GM12878 (cell line): ENCODE measurements at regions not wholly inside any gene's neighbourhood (a gene's known extent, or its start where the extent isn't known, plus 50 kb on each side); places are given as distances from the start of the nearest gene placed in this dataset.

Source experiments
- ATAC-seq: fragments of 200-7000 bp; cut with Tn5 transposase; 3 replicates; pipeline ENCODE4 v1.9.1; 2020; ENCODE audit warnings: mild to moderate bottlenecking, moderate library complexity
- BruUV-seq: library from RNA; stranded (reverse); fragments of 400-500 nt; replicated peaks from 2 replicates; lab custom pipeline; 2021; lab: Mats Ljungman, UMichigan
- CTCF ChIA-PET: fragments of 300-600 bp; sonication (Branson Sonifier 250); formaldehyde crosslinking; extraction: SDS; loops from one replicate; lab custom pipeline; 2021; ENCODE audit warnings: inconsistent platforms; lab: Yijun Ruan, JAX
- POLR2A ChIA-PET: fragments of 350-600 bp; formaldehyde crosslinking; extraction: SDS; loops from one replicate; lab custom pipeline; 2021; ENCODE audit warnings: inconsistent platforms; lab: Charles Lee
- RAD21 ChIA-PET: fragments of 300-600 bp; sonication (Branson Sonifier 250); formaldehyde crosslinking; loops from one replicate; lab custom pipeline; 2023; ENCODE audit warnings: antibody characterized with exemption; ENCODE audit not compliant: unreplicated experiment; lab: Charles Lee
- SMC1A ChIA-PET: fragments of 300-600 bp; sonication (Branson Sonifier 250); formaldehyde crosslinking; loops from one replicate; lab custom pipeline; 2023; ENCODE audit not compliant: unreplicated experiment, uncharacterized antibody; lab: Charles Lee
- DNase-seq: peaks from one replicate; pipeline ENCODE4 v3.0.0-alpha.2; 2011; ENCODE audit warnings: low read depth, low spot score
- FAIRE-seq: peaks from 3 replicates; lab custom pipeline; 2011; peaks lifted over from hg19 to GRCh38; lab: Jason Lieb, UNC
- H2AFZ ChIP-seq: 2 replicates; pipeline ENCODE4 v1.6.0; 2011; ENCODE audit warnings: low read depth, low read length, control low read depth; ENCODE audit not compliant: control insufficient read depth
- H3K27ac ChIP-seq: 2 replicates; pipeline ENCODE4 v1.5.1; 2011; ENCODE audit warnings: control low read depth; ENCODE audit not compliant: control insufficient read depth, insufficient read depth
- H3K27me3 ChIP-seq, 2 experiments: replicated peaks in 1 of 2; 2 replicates each; pipeline versions ENCODE4 v1.6.0 to v1.6.1; 2011; ENCODE audit warnings: low read length in 1 of 2; ENCODE audit not compliant: control insufficient read depth in 2 of 2, insufficient read depth in 2 of 2
- H3K36me3 ChIP-seq, 2 experiments: 2 replicates each; pipeline ENCODE4 v1.5.1; 2011; ENCODE audit warnings: low read length in 1 of 2; ENCODE audit not compliant: control insufficient read depth in 2 of 2, insufficient read depth in 2 of 2
- H3K4me1 ChIP-seq: 2 replicates; pipeline ENCODE4 v1.6.1; 2011; ENCODE audit warnings: mild to moderate bottlenecking, low read length, moderate library complexity, mixed read lengths; ENCODE audit not compliant: control insufficient read depth, insufficient read depth
- H3K4me2 ChIP-seq: 2 replicates; pipeline ENCODE4 v1.6.0; 2011; ENCODE audit warnings: control low read depth; ENCODE audit not compliant: control insufficient read depth, insufficient read depth
- H3K4me3 ChIP-seq: fragments of 200-600 bp; sonication (generic); 2 replicates; pipeline ENCODE4 v1.5.1; 2016
- H3K79me2 ChIP-seq: 2 replicates; pipeline ENCODE4 v1.6.0; 2011; ENCODE audit warnings: low read length; ENCODE audit not compliant: control insufficient read depth, insufficient read depth
- H3K9ac ChIP-seq: 2 replicates; pipeline ENCODE4 v1.8.0; 2011; ENCODE audit warnings: low read length, control low read depth, mixed read lengths; ENCODE audit not compliant: control insufficient read depth, insufficient read depth
- H3K9me3 ChIP-seq: replicated peaks from 3 replicates; pipeline ENCODE4 v1.5.1; 2011; ENCODE audit warnings: mild to moderate bottlenecking, low read length; ENCODE audit not compliant: control insufficient read depth, insufficient read depth
- H4K20me1 ChIP-seq: 2 replicates; pipeline ENCODE4 v1.6.0; 2011; ENCODE audit not compliant: control insufficient read depth, insufficient read depth
- CBX3 ChIP-seq: fragments of 200-600 bp; sonication (generic); IDR thresholded peaks from 2 replicates; pipeline ENCODE4 v1.6.1; 2016; ENCODE audit warnings: low read depth, borderline replicate concordance
- CBX5 ChIP-seq: sonication (generic); IDR thresholded peaks from 2 replicates; pipeline ENCODE4 v1.6.1; 2016; ENCODE audit warnings: low read depth, moderate library complexity, mild to moderate bottlenecking, inconsistent platforms
- CEBPB ChIP-seq, 2 experiments: fragments of 150-350 bp in 1 of 2; IDR thresholded peaks; 2 replicates each; pipeline ENCODE4 v1.6.1; 2012 to 2014; ENCODE audit warnings: low read depth in 2 of 2, low read length in 2 of 2, borderline replicate concordance in 1 of 2, inconsistent platforms in 1 of 2
- DPF2 ChIP-seq: fragments of 450-650 bp; IDR thresholded peaks from 2 replicates; pipeline ENCODE4 v1.6.1; 2017; ENCODE audit warnings: mild to moderate bottlenecking
- ESRRA ChIP-seq: IDR thresholded peaks from 2 replicates; pipeline ENCODE4 v1.6.1; 2012; ENCODE audit warnings: mild to moderate bottlenecking, low read length, improper control_type of control experiment
- FOXK2 ChIP-seq: fragments of 450-650 bp; IDR thresholded peaks from 2 replicates; pipeline ENCODE4 v1.6.1; 2017; ENCODE audit warnings: mild to moderate bottlenecking, moderate library complexity
- HDGF ChIP-seq: fragments of 450-650 bp; IDR thresholded peaks from 2 replicates; pipeline ENCODE4 v1.6.1; 2016; ENCODE audit warnings: antibody characterized with exemption
- NR2F1 ChIP-seq: fragments of 450-650 bp; conservative IDR thresholded peaks from 2 replicates; pipeline ENCODE4 v1.6.1; 2017; ENCODE audit warnings: mild to moderate bottlenecking
- POLR2AphosphoS2 ChIP-seq: IDR thresholded peaks from 2 replicates; pipeline ENCODE4 v1.6.1; 2011; ENCODE audit warnings: low read depth, mild to moderate bottlenecking, low read length, improper control_type of control experiment, moderate library complexity
- SUPT20H ChIP-seq: IDR thresholded peaks from 2 replicates; pipeline ENCODE4 v1.6.1; 2011; ENCODE audit warnings: low read depth, mild to moderate bottlenecking, low read length, moderate library complexity, borderline replicate concordance; ENCODE audit not compliant: control insufficient read depth
- WGBS: methylation state at CpG from one replicate; pipeline ENCODE4 v1.1.6; 2016; ENCODE audit warnings: low lambda C conversion rate; ENCODE audit not compliant: insufficient replicate concordance, insufficient coverage; ENCODE audit errors: missing lambda C conversion rate; 5-methylcytosine and 5-hydroxymethylcytosine counted together
- in situ Hi-C: fragments of 300-500 bp; cut with MboI; formaldehyde crosslinking; loops from 9 replicates; pipeline ENCODE4 v1.14.3; 2018; ENCODE audit warnings: mixed read lengths
- intact Hi-C: fragments of 100-400 bp; cut with micrococcal nuclease; formaldehyde crosslinking; loops from one replicate; pipeline ENCODE4 v1.14.2; 2022; ENCODE audit not compliant: unreplicated experiment
- TF ChIP-seq, protein P1 (sequence below): IDR thresholded peaks from 2 replicates; pipeline ENCODE4 v1.6.1; 2011; ENCODE audit warnings: low read depth, mild to moderate bottlenecking, low read length, moderate library complexity, borderline replicate concordance; ENCODE audit errors: extremely low read depth
- TF ChIP-seq, protein P2 (sequence below): IDR thresholded peaks from 2 replicates; pipeline ENCODE4 v1.6.1; 2011; ENCODE audit warnings: low read depth, low read length, improper control_type of control experiment, borderline replicate concordance
- TF ChIP-seq, protein P3 (sequence below): fragments of 150-350 bp; IDR thresholded peaks from 2 replicates; pipeline ENCODE4 v1.6.1; 2014; ENCODE audit warnings: mild to moderate bottlenecking, low read depth, low read length

DNA sequence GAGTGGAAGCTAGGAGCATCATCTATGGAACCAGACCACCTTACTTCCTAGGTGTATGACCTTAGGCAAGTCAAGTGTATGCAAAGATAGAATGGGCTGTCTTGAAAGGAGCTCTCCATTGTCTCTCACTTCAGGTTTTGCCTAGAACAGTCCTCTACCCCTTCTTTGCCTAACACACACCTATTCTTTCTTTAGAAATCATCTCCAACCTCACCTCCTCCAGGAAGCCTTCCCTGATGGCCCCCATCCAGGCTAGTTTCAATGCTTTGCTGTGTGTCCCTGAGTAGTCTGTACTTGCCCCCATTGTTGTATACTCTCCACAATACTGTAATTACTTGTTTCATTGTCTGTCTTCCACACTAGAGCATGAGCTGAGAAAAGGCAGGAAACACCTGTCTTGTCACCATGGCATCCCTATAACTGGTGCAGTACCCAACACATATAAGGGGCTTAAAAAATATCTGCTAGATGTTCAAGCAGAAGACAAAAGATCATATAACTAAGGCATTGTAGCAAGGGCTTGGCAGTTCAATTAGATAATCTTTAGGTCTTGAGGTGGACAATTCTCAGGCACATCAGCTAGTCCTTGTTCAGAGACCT, 83.0 kb downstream of the RRAGC start:
- DNase-seq (no peak), ATAC-seq (no peak), FAIRE-seq (no peak)
- Histone ChIP-seq H3K79me2 (no peaks in the 10 kb centered on the region), H4K20me1 (no peaks in the 10 kb centered on the region), H3K4me3 (no peak overlapping the region), H3K4me1 (no peaks in the 10 kb centered on the region), H3K36me3 (no peaks in the 10 kb centered on the region), H3K27me3 (peaks cover 0 to 1% of the 10 kb centered on the region in 2 experiments; a peak in 2 of 4 replicates), H3K9me3 (no peaks in the 10 kb centered on the region), H3K4me2 (no peak overlapping the region), H2AFZ (no peak overlapping the region), H3K9ac (no peak overlapping the region), H3K27ac (no peak overlapping the region)
- in situ Hi-C loops (no loop called here), intact Hi-C loops (no loop called here)
- POLR2A ChIA-PET = no interaction called here
- BruUV-seq = no TSS peak
- RAD21 ChIA-PET = interaction anchor here (0.7 kb wide), 1 partner anchor 623 kb away, joined by 5 read pairs; no protein-coding TSS in a partner anchor
- CTCF ChIA-PET = no interaction called here
- SMC1A ChIA-PET = interaction anchor here (1.0 kb wide), 1 partner anchor 52 kb away, joined by 3 read pairs; no protein-coding TSS in a partner anchor
- TF ChIP-seq, protein P1, sequence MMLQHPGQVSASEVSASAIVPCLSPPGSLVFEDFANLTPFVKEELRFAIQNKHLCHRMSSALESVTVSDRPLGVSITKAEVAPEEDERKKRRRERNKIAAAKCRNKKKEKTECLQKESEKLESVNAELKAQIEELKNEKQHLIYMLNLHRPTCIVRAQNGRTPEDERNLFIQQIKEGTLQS = no peak
- no peak for TF ChIP-seq CEBPB (IDR thresholded peaks at IDR 0.05; ENCODE audit: borderline replicate concordance in 1 of 2, low read depth in 2 of 2, low read length in 2 of 2)

DNA sequence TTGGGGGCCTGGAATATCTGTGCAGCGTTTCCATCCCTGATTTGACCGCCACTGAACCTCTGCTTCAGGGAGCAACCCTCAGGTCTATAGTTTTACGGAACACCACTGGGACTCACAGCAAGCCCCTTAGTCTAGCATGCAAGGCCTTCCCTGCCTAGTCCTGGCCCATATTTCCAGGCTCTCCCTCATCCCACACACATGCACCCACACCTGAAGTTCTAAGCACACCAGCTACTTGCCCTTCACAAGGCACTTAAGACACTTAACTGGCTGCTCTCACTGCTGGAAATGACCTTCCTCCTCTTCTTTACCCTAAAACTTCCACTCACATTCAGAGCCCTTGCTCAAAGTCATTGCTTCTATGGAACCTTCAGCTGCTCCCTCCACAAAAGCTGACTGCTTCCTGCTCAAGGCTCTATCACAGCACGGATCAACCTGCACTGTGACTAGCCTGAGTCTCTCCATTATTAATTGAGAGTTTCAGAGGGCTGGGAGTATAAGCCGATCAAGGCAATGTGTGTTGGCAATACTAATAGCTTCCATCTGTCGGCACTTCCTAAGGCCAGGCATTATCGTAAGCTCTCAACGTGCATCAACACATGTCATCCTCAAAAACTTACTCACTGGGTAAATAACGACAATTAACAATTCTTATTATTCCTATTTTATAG, 84.3 kb downstream of the RRAGC start:
- in situ Hi-C loops (no loop called here), intact Hi-C loops (no loop called here)
- Histone ChIP-seq H3K9me3 (no peaks in the 10 kb centered on the region), H3K4me1 (no peaks in the 10 kb centered on the region), H3K4me3 (no peak overlapping the region), H3K36me3 (no peaks in the 10 kb centered on the region), H2AFZ (no peak overlapping the region), H3K27me3 (peaks cover 0 to 1% of the 10 kb centered on the region in 2 experiments; a peak in 2 of 4 replicates), H3K4me2 (no peak overlapping the region), H3K79me2 (no peaks in the 10 kb centered on the region), H4K20me1 (no peaks in the 10 kb centered on the region), H3K27ac (no peak overlapping the region), H3K9ac (no peak overlapping the region)
- 63% methylated on average over 9 of the region's 9 CpGs for WGBS
- ChIA-PET CTCF (no interaction called here), SMC1A (interaction anchor here (0.6 kb wide), 1 partner anchor 101 kb away, joined by 3 read pairs; no protein-coding TSS in a partner anchor), RAD21 (no interaction called here), POLR2A (no interaction called here)
- DNase-seq = no peak
- no peak for FAIRE-seq
- ATAC-seq = no peak
- BruUV-seq = no TSS peak
- no peak for TF ChIP-seq POLR2AphosphoS2
- TF ChIP-seq HDGF = no peak
- TF ChIP-seq CBX5 = no peak
- no peak for TF ChIP-seq DPF2
- no peak for TF ChIP-seq FOXK2
- TF ChIP-seq ESRRA = no peak
- TF ChIP-seq NR2F1 = no peak
- TF ChIP-seq, protein P2, sequence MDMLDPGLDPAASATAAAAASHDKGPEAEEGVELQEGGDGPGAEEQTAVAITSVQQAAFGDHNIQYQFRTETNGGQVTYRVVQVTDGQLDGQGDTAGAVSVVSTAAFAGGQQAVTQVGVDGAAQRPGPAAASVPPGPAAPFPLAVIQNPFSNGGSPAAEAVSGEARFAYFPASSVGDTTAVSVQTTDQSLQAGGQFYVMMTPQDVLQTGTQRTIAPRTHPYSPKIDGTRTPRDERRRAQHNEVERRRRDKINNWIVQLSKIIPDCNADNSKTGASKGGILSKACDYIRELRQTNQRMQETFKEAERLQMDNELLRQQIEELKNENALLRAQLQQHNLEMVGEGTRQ = no peak
- TF ChIP-seq SUPT20H = no peak
- TF ChIP-seq, protein P3, sequence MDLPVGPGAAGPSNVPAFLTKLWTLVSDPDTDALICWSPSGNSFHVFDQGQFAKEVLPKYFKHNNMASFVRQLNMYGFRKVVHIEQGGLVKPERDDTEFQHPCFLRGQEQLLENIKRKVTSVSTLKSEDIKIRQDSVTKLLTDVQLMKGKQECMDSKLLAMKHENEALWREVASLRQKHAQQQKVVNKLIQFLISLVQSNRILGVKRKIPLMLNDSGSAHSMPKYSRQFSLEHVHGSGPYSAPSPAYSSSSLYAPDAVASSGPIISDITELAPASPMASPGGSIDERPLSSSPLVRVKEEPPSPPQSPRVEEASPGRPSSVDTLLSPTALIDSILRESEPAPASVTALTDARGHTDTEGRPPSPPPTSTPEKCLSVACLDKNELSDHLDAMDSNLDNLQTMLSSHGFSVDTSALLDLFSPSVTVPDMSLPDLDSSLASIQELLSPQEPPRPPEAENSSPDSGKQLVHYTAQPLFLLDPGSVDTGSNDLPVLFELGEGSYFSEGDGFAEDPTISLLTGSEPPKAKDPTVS = no peak
- TF ChIP-seq CBX3 = no peak
